ENCODE measurements at regions not wholly inside any gene's neighbourhood (a gene's known extent, or its start where the extent isn't known, plus 50 kb on each side); places are given as distances from the start of the nearest gene placed in this dataset.

GRCh38 chr13:73879346-73880015, 254.7 kb downstream of the KLF12 start:
- no peak for DNase-seq
- in situ Hi-C loops (cut with MboI; ENCODE audit: low pct_unique_long_range_greater_than_20kb, low sequenced_read_pairs) = no loop called here

DNA sequence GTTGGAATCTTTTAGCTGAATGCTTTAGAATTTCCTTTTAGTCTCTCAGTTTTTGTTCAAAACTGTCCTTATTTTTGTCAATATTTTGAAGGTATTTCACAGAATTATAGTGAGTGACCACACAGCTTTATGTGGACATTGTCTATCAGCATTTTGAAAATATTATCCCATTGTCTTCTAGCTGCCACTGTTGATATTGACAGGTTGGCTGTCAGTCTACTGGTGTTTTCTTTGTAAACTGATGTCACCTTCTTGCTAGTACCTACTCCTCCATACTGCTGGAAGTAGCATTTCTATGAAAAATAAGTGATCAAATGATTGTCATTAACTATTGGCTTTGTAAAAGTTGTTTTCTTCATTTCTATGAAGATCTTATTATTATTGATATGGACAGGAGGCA, 256.8 kb downstream of the KLF12 start:
- in situ Hi-C loops (cut with MboI; ENCODE audit: low pct_unique_long_range_greater_than_20kb, low sequenced_read_pairs) = no loop called here
- no peak for DNase-seq

DNA sequence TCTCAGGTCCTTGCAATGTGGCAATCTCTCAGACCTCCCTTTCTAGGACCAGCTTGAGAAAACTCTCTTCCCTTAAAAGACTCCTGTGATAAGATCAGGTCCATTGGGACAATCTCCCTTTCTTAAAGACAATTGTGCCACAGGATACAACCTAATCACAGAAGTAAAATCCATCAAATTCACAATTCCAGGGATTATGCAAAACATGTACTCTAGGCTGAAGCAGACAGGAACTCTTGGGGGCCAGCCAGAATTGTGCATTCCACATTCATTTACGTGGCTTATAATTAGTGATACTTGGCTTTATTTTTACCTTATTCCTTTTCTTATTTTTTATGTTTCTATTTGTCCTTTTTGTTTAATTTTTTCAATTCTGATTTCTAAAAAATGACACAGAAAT, 257.9 kb downstream of the KLF12 start:
- in situ Hi-C loops (cut with MboI; ENCODE audit: low pct_unique_long_range_greater_than_20kb, low sequenced_read_pairs) = no loop called here
- DNase-seq = no peak

- DNase-seq = peak; percentile 3
- in situ Hi-C loops (cut with MboI; ENCODE audit: low pct_unique_long_range_greater_than_20kb, low sequenced_read_pairs) = no loop called here
Observed at GRCh38 chr13:73873940-73874830, 260.0 kb downstream of the KLF12 start.

GRCh38 chr13:73872397-73872796, 261.8 kb downstream of the KLF12 start:
- in situ Hi-C loops (cut with MboI; ENCODE audit: low pct_unique_long_range_greater_than_20kb, low sequenced_read_pairs) = no loop called here
- no peak for DNase-seq

GRCh38 chr13:73870970-73871935, 263.0 kb downstream of the KLF12 start:
- in situ Hi-C loops (cut with MboI; ENCODE audit: low pct_unique_long_range_greater_than_20kb, low sequenced_read_pairs) = no loop called here
- DNase-seq = peak; percentile 1

DNA sequence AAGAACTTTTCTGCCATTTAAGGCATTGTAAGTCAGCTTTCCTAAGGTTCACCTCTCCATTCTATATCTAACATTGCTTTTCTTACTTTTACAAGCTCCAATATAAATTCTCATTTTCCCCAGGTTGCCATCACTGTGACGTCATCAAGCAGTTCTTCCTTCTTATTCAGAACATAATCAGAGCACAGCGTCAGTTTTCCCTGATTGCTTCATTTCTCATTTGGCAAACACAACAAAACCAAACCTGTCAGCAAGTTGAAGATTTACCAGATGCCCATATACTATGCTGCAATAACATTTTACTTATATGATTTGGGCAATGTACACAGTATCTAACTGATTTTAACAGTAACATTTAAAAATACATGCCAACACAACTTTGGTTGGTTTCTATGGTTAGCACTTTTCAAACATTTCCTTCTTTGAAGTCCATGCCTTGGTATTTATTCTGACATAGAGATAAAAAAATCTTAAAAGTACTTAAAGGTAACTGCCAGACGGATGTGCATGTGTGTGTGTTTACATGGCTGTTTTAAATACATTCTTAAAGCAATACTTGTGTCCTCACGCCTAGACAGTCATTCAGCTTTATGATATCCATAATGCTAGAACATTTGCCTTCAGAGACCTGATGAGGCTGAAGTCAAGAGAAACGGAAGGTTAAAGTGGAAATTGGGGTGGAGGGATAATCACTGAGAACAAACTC, 264.0 kb downstream of the KLF12 start:
- in situ Hi-C loops (cut with MboI; ENCODE audit: low pct_unique_long_range_greater_than_20kb, low sequenced_read_pairs) = no loop called here
- DNase-seq = no peak

DNA sequence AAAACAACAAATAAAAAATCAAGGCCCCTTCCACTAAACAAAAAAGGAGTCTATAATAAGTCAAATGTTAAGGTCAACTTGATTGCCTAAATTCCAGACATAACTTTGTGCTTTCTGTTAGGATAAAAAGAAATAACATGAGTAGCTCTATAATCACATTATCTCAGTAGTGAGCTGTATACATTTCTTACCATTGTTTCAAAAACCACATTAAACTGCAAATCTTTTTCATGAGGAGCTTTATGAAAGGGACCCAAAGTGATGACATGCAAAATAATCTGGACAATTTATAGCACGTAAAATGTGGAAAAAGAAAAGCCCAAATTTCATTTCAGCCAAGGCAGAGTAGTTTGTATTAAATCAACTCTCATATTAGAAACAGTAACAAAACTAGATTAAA, 269.2 kb downstream of the KLF12 start:
- in situ Hi-C loops (cut with MboI; ENCODE audit: low pct_unique_long_range_greater_than_20kb, low sequenced_read_pairs) = no loop called here
- DNase-seq = no peak

GRCh38 chr13:73861136-73861535, 273.1 kb downstream of the KLF12 start:
- DNase-seq = no peak
- in situ Hi-C loops (cut with MboI; ENCODE audit: low pct_unique_long_range_greater_than_20kb, low sequenced_read_pairs) = no loop called here

DNA sequence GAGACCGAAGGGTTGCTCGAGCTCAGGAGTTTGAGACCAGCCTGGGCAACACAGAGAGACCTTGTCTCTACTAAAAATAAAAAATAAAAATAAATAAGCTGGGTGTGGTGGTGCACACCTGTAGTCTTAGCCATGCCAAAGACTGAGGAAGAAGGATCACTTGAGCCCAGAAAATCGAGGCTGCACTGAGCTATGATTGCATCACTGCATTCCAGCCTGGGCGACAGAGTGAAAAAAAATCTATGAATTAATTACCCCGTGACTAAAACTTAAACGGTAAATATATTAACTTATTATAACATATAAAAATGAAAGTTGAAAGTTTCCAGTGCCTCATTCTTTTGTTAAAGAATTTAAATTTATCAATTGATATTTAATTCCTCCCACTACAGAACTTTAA, 273.7 kb downstream of the KLF12 start:
- in situ Hi-C loops (cut with MboI; ENCODE audit: low pct_unique_long_range_greater_than_20kb, low sequenced_read_pairs) = no loop called here
- no peak for DNase-seq

DNA sequence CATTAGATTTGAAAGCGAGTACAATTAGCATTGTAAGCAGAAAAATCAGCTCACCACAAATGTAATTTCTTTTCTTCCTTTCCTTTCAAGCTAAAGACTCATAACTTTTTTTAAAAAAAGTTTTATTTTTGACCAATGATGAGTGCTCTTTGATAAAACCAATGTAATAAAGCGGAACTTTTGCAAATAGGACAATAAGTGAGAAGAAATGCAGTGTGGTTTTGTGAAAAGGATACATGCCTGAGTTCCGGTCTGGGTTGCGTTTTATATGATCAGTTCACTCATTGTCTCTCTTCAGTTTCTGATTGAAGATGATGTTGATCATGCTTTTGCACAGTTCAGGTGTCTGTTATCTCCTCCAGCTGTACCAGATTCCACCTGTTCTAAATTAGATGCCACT, 274.4 kb downstream of the KLF12 start:
- no peak for DNase-seq
- in situ Hi-C loops (cut with MboI; ENCODE audit: low pct_unique_long_range_greater_than_20kb, low sequenced_read_pairs) = no loop called here

GRCh38 chr13:73857106-73857505, 277.1 kb downstream of the KLF12 start:
- in situ Hi-C loops (cut with MboI; ENCODE audit: low pct_unique_long_range_greater_than_20kb, low sequenced_read_pairs) = no loop called here
- DNase-seq = no peak

DNA sequence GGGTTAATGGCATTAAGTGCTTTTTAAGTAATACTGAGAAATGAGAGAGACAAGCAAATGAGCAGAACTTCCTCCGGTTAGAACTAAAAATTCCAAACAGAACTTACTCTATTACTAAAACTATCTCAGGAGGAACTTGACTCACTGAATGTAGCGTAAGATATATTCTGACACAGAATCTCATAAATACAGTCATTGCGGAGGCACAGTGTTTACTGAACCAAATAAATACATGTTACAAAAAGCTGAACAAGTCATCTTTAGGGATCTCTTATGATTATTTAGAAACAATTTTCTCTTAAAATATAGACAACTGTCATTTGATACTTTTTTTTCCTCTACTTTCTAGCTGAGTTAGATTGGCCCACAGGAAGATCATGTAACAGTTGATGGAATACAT, 283.1 kb downstream of the KLF12 start:
- DNase-seq = no peak
- in situ Hi-C loops (cut with MboI; ENCODE audit: low pct_unique_long_range_greater_than_20kb, low sequenced_read_pairs) = no loop called here

GRCh38 chr13:73850104-73850873, 283.9 kb downstream of the KLF12 start:
- DNase-seq = no peak
- in situ Hi-C loops (cut with MboI; ENCODE audit: low pct_unique_long_range_greater_than_20kb, low sequenced_read_pairs) = no loop called here

GRCh38 chr13:73849292-73849691, 284.9 kb downstream of the KLF12 start:
- peak; percentile 14 for DNase-seq

DNA sequence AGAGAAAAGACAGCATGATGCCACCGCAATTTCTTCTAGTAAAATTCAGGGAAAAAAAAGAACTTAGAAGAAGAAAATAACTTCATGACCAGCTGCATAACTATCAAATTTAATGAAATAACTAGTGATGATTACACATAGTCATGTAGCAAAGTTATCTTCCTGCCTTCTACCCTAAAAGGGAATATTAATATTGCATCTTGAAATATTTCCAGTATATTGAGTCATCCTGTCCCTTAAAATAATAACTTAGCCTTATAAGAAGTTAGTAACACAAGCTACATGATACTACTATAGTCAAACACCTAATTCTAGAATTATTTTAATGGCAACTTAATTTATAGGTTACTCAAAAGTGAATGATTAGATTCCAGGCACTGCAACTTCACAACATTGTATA, 289.2 kb downstream of the KLF12 start:
- DNase-seq = no peak
- in situ Hi-C loops (cut with MboI; ENCODE audit: low pct_unique_long_range_greater_than_20kb, low sequenced_read_pairs) = no loop called here

More at GRCh38 chr13:73849292-73849691, 284.9 kb downstream of the KLF12 start:
- in situ Hi-C loops (cut with MboI; ENCODE audit: low pct_unique_long_range_greater_than_20kb, low sequenced_read_pairs) = no loop called here

DNA sequence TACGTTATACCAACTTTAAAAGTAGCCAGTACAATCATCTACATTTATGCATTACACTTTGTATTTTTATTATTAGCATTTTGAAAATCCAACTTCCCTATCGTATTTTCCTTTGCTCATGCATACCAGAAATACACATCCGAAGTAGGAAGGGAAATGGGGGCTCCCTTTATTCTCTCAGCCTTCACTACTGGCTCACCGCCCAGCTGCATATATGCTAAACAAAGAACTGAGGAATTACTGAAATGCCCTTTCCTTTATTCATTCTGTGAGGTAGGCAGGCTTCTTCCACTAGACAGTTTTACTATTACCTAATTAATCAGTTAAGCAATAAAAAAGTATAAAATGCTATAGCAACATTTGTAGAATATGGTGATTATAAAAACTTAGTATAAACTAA, 291.6 kb downstream of the KLF12 start:
- no peak for DNase-seq
- in situ Hi-C loops (cut with MboI; ENCODE audit: low pct_unique_long_range_greater_than_20kb, low sequenced_read_pairs) = no loop called here

DNA sequence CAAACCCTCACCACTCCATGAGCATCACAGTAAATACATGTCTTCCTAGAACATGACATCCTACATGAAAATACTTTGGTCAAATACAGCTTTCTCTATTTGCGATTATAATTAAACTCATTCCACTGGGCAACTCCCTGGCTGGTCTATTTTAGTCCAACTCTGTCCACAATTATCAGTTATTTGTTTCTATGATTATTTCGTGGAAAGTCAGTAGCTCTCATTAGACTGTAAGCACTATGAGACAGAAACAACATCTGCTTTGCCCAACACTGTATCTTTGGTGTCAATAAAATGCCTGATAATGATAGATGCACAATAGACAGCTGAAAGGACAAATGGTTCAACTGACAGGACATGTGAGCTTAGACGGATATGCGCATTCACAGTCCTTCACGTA, 292.0 kb downstream of the KLF12 start:
- in situ Hi-C loops (cut with MboI; ENCODE audit: low pct_unique_long_range_greater_than_20kb, low sequenced_read_pairs) = no loop called here
- DNase-seq = no peak
